ENCODE measurements at regions not wholly inside any gene's neighbourhood (a gene's known extent, or its start where the extent isn't known, plus 50 kb on each side); places are given as distances from the start of the nearest gene placed in this dataset.

- no peak for DNase-seq (ENCODE audit: low read depth in 2 of 2)
Measured at GRCh38 chr2:43086451-43087221, 139.8 kb downstream of the ZFP36L2 start.

GRCh38 chr2:43085929-43086328, 140.5 kb downstream of the ZFP36L2 start:
- DNase-seq (ENCODE audit: low read depth in 2 of 2): no peak

GRCh38 chr2:43085505-43085904, 140.9 kb downstream of the ZFP36L2 start:
- no peak for DNase-seq (ENCODE audit: low read depth in 2 of 2)

DNA sequence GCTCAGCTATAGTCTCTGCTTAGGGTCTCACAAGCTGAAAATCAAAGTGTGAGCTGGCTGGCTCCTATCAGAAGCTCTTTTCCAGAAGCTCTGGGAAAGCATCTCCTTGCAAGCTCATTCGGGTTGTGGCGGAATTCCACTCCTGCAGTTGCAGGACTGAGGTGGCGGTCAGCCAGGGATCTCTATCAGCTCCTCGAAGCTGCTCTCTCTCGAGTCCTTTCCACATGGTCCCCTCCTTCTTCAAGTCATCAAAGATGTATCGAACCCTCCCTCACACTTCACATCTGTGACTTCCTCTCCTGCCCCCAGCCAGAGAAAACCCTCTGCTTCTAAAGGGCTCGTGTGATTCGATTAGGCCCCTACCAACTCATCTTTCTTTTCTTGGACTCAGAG, 141.7 kb downstream of the ZFP36L2 start:
- DNase-seq (ENCODE audit: low read depth in 2 of 2): no peak

- no peak for DNase-seq (ENCODE audit: low read depth in 2 of 2)
Measured at GRCh38 chr2:43083710-43084698, 142.4 kb downstream of the ZFP36L2 start.

GRCh38 chr2:43082903-43083677, 143.3 kb downstream of the ZFP36L2 start:
- no peak for DNase-seq (ENCODE audit: low read depth in 2 of 2)

DNA sequence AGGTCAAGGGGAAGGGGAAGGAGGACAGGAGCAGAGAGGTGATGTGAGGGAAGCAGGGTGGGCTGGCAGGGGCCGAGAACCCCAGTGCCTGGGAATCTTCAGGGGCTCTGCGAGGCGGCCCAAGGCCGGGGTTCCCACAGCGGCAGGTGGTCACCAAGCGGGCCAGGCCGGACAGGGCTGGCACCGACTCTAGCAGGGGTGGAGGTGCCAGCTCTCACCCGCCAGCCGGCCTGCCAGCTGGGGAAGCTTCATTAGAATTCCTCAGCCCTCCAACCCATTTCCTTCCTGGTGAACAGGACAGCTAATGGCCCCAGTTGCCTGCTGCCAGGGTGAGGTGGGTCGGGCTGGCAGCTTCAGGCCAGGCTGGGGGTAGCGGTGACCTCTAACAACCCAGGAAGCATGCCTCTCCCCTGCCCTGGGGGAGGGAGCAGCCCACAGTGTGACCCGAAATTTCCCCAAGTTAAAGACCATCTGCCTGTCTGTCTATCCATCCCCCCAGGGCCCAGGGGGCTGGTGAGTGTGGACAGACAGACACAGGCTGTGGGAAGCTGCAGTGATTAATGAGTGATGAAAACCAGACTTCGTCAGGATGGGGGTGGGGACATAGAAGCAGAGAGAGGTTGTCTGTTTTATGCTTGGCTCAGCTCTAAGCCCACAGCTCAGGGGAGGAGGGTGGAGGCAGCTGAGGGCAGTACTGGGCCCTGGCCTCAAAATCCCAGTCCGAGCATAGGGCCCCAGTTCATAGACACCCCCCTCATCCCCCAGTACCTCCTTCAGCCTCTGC, 144.1 kb downstream of the ZFP36L2 start:
- DNase-seq (ENCODE audit: low read depth in 2 of 2): no peak

- DNase-seq (ENCODE audit: low read depth in 2 of 2): no peak
Measured at GRCh38 chr2:43081131-43081765, 145.2 kb downstream of the ZFP36L2 start.

DNA sequence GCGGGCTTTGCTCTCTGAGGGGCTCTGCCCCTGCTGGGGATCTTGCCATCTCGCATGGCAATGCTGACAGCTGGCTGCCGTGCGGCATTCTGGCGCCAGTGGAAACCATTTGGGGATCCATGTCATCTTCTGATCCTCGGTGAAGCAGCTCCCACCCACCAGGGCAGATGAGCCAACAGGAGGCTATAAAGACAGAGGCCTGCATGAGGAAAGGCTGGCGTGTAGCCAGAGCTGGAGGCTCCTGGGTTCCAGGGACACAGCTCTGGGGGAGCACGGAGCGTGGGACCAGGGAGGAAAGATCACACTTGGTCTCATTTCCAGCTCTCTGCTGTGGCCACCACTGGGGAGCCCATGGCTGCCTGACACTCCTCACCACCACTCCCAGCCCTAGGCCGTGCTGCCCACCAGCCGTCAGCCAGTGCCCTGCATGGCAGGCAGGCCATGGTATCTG, 145.8 kb downstream of the ZFP36L2 start:
- no peak for DNase-seq (ENCODE audit: low read depth in 2 of 2)

DNA sequence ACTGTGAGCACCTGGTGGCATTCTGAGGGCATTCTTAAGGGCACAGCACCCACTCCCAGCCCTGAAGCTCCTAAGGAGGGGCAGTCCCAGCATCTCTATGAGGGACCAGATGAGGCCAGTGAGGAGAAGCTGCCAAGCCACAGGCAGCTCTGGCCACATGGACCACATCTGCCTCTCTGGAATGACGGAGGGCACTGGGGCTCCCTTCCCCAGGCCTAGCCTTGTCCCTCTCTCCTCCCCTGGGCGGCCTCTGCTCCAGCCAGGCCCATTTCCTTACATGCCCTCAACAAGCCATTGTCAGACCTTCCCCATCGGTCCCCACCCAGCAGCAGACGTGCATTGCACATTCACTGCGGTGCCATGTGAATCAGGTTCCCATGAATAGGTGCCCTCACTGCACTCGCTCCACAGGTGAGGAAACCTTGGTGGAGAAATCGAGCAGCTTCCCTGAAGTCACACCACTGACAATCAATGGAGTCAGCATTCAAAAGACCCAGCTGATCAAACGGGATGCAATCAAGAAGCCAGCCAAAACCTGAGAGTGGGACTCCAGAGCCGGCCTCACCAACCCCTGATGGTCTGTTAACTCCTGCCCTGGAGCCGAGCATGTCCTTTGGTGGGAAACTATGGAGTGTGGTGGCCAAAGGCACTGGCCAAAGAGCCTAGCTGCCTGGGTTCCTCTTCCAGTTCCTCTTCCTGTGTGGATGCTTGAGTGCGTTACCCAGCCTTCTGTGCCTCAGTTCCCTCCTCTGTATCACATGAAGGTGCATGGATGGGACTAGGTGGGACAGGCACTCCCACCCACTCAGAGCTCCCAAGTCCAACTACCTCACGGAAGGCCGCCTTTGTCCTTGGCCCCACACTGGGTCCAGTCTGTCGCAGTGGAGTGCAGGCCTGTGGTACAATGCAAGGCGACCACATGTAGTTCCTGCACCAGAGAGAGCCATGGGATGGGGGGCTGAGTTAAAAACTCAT, 147.3 kb downstream of the ZFP36L2 start:
- no peak for DNase-seq (ENCODE audit: low read depth in 2 of 2)

GRCh38 chr2:43078301-43078700, 148.1 kb downstream of the ZFP36L2 start:
- DNase-seq (ENCODE audit: low read depth in 2 of 2): no peak

DNA sequence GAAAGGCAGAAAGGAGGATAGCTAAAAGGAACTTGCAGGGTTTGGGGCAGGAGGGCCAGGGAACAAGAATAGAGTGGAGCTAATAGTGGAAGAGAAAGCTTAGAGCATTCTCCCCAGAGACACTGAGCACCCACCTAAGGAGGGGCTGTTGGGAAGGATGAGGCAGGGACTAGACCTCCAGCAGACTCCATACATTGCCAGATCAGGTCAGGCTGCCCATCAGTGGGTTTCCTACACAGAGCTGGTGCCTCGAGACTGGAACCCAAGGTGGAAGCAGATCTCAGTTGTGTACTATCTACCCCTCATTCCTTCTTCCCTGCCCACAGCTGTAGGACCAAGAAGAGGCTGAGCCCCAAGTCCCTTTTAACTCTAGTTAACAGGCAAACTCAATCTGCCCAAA, 148.5 kb downstream of the ZFP36L2 start:
- no peak for DNase-seq (ENCODE audit: low read depth in 2 of 2)

DNA sequence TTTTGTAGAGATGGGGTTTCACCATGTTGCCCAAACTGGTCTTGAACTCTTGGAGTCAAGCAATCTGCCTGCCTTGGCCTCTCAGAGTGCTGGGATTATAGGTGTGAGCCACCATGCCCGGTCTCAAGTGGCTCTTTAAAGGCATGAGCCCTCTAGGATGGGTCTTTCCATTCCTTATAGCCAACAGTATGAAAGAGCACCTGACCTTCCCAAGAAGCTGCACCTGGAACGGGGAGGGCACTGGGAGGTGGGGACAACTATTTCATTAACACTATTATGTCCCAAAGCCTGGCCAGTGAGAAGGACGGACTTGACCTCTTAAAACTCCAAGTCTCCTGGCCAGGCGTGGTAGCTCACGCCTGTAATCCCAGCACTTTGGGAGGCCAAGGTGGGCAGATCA, 149.7 kb downstream of the ZFP36L2 start:
- DNase-seq (ENCODE audit: low read depth in 2 of 2): no peak

GRCh38 chr2:43075811-43076585, 150.4 kb downstream of the ZFP36L2 start:
- DNase-seq (ENCODE audit: low read depth in 2 of 2): no peak

GRCh38 chr2:43075054-43075593, 151.3 kb downstream of the ZFP36L2 start:
- DNase-seq (ENCODE audit: low read depth in 2 of 2): no peak

DNA sequence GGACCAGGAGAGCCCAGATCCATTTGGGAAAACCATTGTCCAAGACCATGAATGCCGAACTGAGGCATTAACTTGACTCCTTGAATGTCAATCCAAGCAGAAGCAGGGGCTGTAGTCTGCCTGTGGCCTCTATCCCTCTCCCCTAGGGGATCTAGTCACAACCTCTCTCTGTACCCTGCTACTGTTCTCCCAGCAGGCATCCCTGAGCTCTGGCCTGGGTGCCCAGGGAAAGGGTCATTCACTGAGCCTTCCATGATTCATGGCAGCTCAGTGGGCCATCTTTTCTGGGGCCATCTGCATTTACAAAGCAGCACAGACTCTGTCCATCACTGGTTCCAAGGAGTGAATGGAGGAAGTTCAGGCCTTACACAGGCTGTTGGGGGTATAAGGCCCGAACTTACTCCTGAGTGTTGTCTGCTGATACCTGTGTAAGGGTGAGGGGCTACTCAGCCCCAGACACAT, 151.8 kb downstream of the ZFP36L2 start:
- no peak for DNase-seq (ENCODE audit: low read depth in 2 of 2)

DNA sequence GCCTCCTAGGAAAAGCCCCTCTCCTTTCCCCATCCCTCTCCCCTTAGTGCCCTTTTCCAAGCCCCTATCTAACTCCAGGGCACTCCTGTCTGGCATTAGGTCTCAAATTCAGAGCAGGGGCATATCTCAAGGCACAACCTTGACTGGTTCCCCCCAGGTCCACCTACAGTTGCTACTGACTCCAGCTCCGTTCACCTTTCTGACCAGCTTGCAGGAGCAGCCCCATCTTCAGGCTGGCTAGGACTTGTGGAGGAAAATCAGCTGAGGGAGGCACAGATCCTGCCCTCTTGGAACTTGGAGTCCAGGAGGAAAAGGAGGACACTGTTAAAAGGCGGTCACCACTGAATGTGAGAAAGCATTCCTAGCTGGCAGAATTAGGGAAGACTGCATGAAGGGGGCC, 152.4 kb downstream of the ZFP36L2 start:
- DNase-seq (ENCODE audit: low read depth in 2 of 2): no peak

DNA sequence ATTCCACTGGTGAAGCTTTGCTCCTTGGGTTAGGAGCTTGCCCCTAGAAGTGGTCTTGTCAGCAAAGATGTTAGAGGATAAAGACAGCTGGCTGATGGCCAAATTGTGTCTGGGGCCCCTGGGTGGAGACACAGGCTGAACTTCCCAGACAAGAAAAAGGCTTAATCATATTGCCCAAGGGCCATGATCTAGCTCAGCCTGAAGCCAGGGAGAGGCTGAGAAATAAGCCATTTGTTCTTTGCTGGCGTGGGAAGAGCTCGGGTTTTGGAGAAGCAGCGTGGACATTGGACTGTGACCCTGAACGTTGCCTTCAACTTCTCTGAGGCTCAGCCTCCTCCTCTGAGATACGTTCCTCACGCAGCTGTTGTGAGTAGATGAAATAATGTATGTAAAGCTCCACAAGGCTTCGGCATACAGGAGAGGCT, 153.0 kb downstream of the ZFP36L2 start:
- DNase-seq (ENCODE audit: low read depth in 2 of 2): no peak
